Endothelial cell of umbilical vein (primary cell): ENCODE measurements at regions not wholly inside any gene's neighbourhood (a gene's known extent, or its start where the extent isn't known, plus 50 kb on each side); places are given as distances from the start of the nearest gene placed in this dataset.

Experiments
- EZH2 ChIP-seq: IDR thresholded peaks from 2 replicates; pipeline ENCODE4 v1.6.1; 2012; ENCODE audit warnings: borderline replicate concordance, low read depth, mild to moderate bottlenecking, moderate library complexity, low read length, inconsistent platforms; ENCODE audit not compliant: severe bottlenecking
- FOS ChIP-seq: IDR thresholded peaks from 2 replicates; pipeline ENCODE4 v1.6.1; 2011; ENCODE audit warnings: mild to moderate bottlenecking, low read length, moderate library complexity, borderline replicate concordance; ENCODE audit not compliant: insufficient read depth
- GATA2 ChIP-seq: IDR thresholded peaks from 2 replicates; pipeline ENCODE4 v1.7.0; 2011; ENCODE audit warnings: low read depth, mild to moderate bottlenecking, moderate library complexity, mixed read lengths, low read length; ENCODE audit not compliant: insufficient read length, insufficient read depth
- JUN ChIP-seq: IDR thresholded peaks from 2 replicates; pipeline ENCODE4 v1.6.1; 2011; ENCODE audit warnings: borderline replicate concordance, low read depth; ENCODE audit not compliant: insufficient read length, insufficient read depth
- POLR2A ChIP-seq: IDR thresholded peaks from 2 replicates; pipeline ENCODE4 v1.6.1; 2012; ENCODE audit warnings: low read depth, mild to moderate bottlenecking, control low read depth, low read length
- POLR2AphosphoS5 ChIP-seq: IDR thresholded peaks from 2 replicates; pipeline ENCODE4 v1.6.1; 2012; ENCODE audit warnings: low read depth, mild to moderate bottlenecking, control low read depth, low read length, moderate library complexity; ENCODE audit not compliant: insufficient read depth
- TF ChIP-seq, protein P1 (sequence below), 2 donors: IDR thresholded peaks; 1 replicate in 1 of 2; 2 replicates in 1 of 2; pipeline ENCODE4 v1.5.1; 2011; ENCODE audit warnings: low read length in 2 of 2, mild to moderate bottlenecking in 2 of 2, moderate library complexity in 2 of 2, control low read depth in 1 of 2, inconsistent platforms in 1 of 2, low read depth in 1 of 2; ENCODE audit not compliant: insufficient read depth in 1 of 2; ENCODE audit errors: extremely low read depth in 1 of 2

- TF ChIP-seq, protein P1, sequence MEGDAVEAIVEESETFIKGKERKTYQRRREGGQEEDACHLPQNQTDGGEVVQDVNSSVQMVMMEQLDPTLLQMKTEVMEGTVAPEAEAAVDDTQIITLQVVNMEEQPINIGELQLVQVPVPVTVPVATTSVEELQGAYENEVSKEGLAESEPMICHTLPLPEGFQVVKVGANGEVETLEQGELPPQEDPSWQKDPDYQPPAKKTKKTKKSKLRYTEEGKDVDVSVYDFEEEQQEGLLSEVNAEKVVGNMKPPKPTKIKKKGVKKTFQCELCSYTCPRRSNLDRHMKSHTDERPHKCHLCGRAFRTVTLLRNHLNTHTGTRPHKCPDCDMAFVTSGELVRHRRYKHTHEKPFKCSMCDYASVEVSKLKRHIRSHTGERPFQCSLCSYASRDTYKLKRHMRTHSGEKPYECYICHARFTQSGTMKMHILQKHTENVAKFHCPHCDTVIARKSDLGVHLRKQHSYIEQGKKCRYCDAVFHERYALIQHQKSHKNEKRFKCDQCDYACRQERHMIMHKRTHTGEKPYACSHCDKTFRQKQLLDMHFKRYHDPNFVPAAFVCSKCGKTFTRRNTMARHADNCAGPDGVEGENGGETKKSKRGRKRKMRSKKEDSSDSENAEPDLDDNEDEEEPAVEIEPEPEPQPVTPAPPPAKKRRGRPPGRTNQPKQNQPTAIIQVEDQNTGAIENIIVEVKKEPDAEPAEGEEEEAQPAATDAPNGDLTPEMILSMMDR (IDR thresholded peaks at IDR 0.05; ENCODE audit: extremely low read depth in 1 of 2, insufficient read depth in 1 of 2, low read depth in 1 of 2, low read length in 2 of 2), result no peak
- TF ChIP-seq EZH2 (no peak), POLR2AphosphoS5 (no peak), JUN (no peak), GATA2 (no peak), POLR2A (no peak), FOS (no peak)
These were observed 550.5 kb downstream of the MMUT start for GRCh38 chr6:48912503-48912902.
